WTC11 (cell line): ENCODE measurements at regions not wholly inside any gene's neighbourhood (a gene's known extent, or its start where the extent isn't known, plus 50 kb on each side); places are given as distances from the start of the nearest gene placed in this dataset.
"Not testable (repeated sequence)": the region's sequence is repeated elsewhere in the genome, so short reads cannot be mapped to it uniquely, and the experiment has no call there.

Experiments used
- ATAC-seq: fragments of 200-7000 bp; cut with Tn5 transposase; 2 replicates; pipeline ENCODE4 v1.10.0; 2021; ENCODE audit warnings: mild to moderate bottlenecking, moderate library complexity
- CTCF ChIA-PET: fragments of 300-600 bp; sonication (Branson Sonifier 250); formaldehyde crosslinking; loops from one replicate; lab custom pipeline; 2021; ENCODE audit warnings: antibody characterized with exemption; lab: Charles Lee
- POLR2A ChIA-PET: fragments of 350-600 bp; sonication (Branson Sonifier 250); formaldehyde crosslinking; loops from one replicate; lab custom pipeline; 2021; ENCODE audit warnings: antibody characterized with exemption; lab: Charles Lee
- DNase-seq: peaks from one replicate; pipeline ENCODE4 v3.0.0; 2021; ENCODE audit warnings: low spot score
- H3K27ac Mint-ChIP-seq: 2 replicates; pipeline ENCODE4 v1.8.0; 2021; ENCODE audit warnings: mixed read lengths
- H3K27me3 Mint-ChIP-seq: 2 replicates; pipeline ENCODE4 v1.8.0; 2021; ENCODE audit warnings: low read depth, mild to moderate bottlenecking, moderate library complexity, mixed read lengths
- H3K36me3 Mint-ChIP-seq: 2 replicates; pipeline ENCODE4 v1.8.0; 2021; ENCODE audit warnings: mixed read lengths
- H3K4me1 Mint-ChIP-seq: 2 replicates; pipeline ENCODE4 v1.8.0; 2022; ENCODE audit warnings: mixed read lengths
- H3K4me3 Mint-ChIP-seq: 2 replicates; pipeline ENCODE4 v1.8.0; 2021; ENCODE audit warnings: mild to moderate bottlenecking, moderate library complexity, mixed read lengths
- H3K9me3 Mint-ChIP-seq: 2 replicates; pipeline ENCODE4 v1.8.0; 2021; ENCODE audit warnings: mixed read lengths

DNA sequence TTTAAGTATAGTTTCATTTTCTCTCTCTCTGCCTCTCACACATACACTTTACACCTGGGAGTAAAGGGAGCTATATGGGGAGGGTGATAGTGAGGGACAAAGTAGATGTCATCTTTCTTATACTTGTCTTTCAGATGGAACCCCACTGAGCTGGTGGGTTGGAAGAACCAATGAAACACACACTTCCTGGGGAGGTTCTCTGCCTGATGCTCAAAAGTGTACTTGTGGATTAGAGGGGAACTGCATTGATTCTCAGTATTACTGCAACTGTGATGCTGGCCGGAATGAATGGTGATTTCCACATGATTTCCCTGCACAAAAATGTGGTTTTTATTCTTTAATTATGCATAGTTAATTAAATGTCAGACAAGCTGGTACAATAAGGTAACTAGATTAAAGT, 256.6 kb upstream of the SPATA31A3 start:
- H3K27ac Mint-ChIP-seq, H3K4me1 Mint-ChIP-seq, H3K27me3 Mint-ChIP-seq, H3K36me3 Mint-ChIP-seq, DNase-seq, POLR2A ChIA-PET, ATAC-seq, H3K4me3 Mint-ChIP-seq, H3K9me3 Mint-ChIP-seq, CTCF ChIA-PET: not testable (repeated sequence)

DNA sequence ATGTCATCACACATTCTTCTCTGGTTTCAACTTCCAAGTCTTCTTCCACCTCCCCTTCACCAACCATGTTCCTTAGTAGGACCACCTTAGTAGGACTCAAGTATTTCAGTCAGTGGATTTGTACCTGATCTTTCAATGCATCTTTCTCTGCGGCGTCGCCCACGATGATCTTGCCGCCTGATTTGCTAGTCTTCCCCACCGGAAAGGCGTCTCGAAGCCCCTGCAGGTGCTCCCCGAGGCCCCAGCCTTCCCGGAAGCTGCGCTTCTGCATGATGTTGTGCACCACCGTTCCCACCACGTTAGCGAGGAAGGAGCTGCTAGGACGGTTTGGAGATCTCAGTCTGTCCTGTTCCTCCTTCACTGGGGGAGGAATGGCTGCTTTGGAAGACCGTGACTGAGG, 219.7 kb upstream of the SPATA31A3 start:
- DNase-seq, ATAC-seq, H3K9me3 Mint-ChIP-seq, H3K27me3 Mint-ChIP-seq, H3K27ac Mint-ChIP-seq, H3K4me1 Mint-ChIP-seq, CTCF ChIA-PET, H3K36me3 Mint-ChIP-seq, H3K4me3 Mint-ChIP-seq, POLR2A ChIA-PET: not testable (repeated sequence)

DNA sequence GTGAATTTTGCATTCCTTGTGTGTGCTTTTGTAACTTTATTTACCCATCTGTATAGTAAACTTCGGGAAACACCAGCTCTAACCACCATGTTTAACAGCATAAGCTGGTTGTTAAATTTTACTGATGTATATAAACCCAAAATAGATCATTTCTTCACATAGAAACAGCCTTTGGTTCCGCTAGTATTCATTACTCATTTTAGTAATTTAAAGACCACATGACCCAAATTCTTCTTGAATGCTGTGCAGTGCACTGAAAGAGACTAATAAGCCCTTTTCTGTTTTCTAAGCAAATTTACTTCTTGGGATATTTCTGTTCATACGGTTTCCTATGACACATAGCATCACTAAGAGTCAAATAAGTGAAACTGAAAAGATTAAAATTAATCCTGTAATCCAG, 218.5 kb upstream of the SPATA31A3 start:
- H3K36me3 Mint-ChIP-seq, H3K4me3 Mint-ChIP-seq, H3K27ac Mint-ChIP-seq, CTCF ChIA-PET, H3K27me3 Mint-ChIP-seq, ATAC-seq, H3K9me3 Mint-ChIP-seq, DNase-seq, H3K4me1 Mint-ChIP-seq, POLR2A ChIA-PET: not testable (repeated sequence)

- H3K9me3 Mint-ChIP-seq, H3K4me3 Mint-ChIP-seq, H3K4me1 Mint-ChIP-seq, CTCF ChIA-PET, H3K27me3 Mint-ChIP-seq, ATAC-seq, DNase-seq, H3K27ac Mint-ChIP-seq, POLR2A ChIA-PET, H3K36me3 Mint-ChIP-seq: not testable (repeated sequence)
Observed at GRCh38 chr9:67208831-67209437, 216.6 kb upstream of the SPATA31A3 start.

DNA sequence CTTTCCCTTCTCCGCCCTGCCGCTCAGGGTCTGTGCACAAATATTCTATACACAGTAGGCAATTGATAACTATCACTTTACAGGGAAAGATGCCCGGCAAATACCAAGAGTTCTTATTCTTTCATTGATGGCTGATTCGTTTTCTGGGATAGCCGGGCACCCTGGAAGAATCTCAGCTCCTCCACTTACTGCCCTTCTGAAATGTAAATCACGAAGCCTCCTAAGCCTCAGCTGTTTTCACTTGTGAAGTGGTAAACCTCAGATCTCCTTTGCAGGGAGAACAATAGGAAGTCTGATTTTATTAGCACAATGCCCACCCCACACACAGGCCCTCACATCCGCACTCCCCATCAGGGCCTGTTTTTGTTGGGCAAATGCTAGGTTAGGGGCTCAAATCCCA, 203.8 kb upstream of the SPATA31A3 start:
- H3K9me3 Mint-ChIP-seq, H3K36me3 Mint-ChIP-seq, CTCF ChIA-PET, H3K4me3 Mint-ChIP-seq, H3K27ac Mint-ChIP-seq, H3K27me3 Mint-ChIP-seq, POLR2A ChIA-PET, DNase-seq, H3K4me1 Mint-ChIP-seq: not testable (repeated sequence)
- peak; percentile 62 for ATAC-seq

DNA sequence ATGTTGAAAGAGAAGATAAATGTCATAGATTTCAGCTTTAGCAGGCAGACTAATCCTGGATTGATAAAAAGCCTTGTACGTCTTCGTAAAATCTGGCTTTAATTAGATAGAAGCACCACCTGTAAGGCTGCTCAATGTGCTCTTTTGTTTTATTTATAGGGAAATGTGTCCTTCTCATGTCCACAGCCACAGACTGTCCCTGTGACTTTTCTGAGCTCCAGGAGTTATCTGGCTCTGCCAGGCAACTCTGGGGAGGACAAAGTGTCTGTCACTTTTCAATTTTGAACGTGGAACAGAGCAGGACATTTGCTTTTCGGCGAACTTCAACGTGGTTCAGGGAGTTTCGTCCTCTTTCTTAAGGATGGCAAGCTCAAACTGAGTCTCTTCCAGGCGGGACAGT, 203.0 kb upstream of the SPATA31A3 start:
- H3K4me1 Mint-ChIP-seq, H3K9me3 Mint-ChIP-seq, CTCF ChIA-PET, H3K36me3 Mint-ChIP-seq, H3K27me3 Mint-ChIP-seq, H3K27ac Mint-ChIP-seq, POLR2A ChIA-PET, H3K4me3 Mint-ChIP-seq, ATAC-seq, DNase-seq: not testable (repeated sequence)

GRCh38 chr9:67179185-67179584, 186.8 kb upstream of the SPATA31A3 start:
- H3K36me3 Mint-ChIP-seq, CTCF ChIA-PET, H3K4me1 Mint-ChIP-seq, H3K27me3 Mint-ChIP-seq, H3K27ac Mint-ChIP-seq, DNase-seq, H3K9me3 Mint-ChIP-seq, POLR2A ChIA-PET, H3K4me3 Mint-ChIP-seq, ATAC-seq: not testable (repeated sequence)

DNA sequence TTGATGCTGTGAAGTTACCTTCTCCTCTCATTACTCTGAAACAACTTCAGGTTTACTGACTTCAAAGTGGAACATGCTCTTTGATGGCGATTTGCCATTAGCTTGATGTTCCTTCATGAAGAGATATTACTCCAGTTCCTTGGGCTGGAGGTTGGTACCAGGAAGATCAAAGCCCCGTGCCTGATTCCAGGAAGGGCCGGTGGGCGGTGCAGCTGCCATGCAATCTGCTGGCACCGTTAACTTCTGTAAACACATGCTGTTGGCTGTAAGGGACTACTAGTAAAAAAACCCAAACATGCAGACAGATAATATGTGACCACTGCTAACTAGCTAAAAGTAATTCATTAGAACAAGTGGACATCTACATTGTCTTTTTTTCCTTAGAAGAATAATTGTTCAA, 182.8 kb upstream of the SPATA31A3 start:
- POLR2A ChIA-PET, H3K4me1 Mint-ChIP-seq, ATAC-seq: not testable (repeated sequence)

DNA sequence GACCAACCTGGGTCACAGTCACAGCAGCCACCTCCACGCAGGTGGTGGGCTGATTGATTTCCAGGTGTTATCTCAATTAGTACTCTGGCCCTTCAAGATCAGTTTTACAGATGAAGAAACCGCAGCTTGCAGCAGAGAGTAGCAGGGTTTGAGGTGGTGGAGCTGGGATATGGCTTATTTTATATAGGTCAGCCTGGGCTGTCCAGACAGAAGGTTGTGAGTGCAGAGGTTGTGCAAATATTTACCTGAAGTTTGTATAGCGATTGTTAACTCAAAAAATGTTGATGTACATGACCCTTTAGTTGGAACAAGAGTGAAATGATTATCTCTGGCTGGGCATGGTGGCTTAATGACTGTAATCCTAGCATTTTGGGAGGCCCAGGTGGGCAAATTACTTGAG, 179.4 kb upstream of the SPATA31A3 start:
- H3K36me3 Mint-ChIP-seq, H3K9me3 Mint-ChIP-seq, ATAC-seq, H3K27ac Mint-ChIP-seq, DNase-seq, H3K4me1 Mint-ChIP-seq, H3K4me3 Mint-ChIP-seq, CTCF ChIA-PET, H3K27me3 Mint-ChIP-seq, POLR2A ChIA-PET: not testable (repeated sequence)

More for the DNA sequence above, 182.8 kb upstream of the SPATA31A3 start:
- DNase-seq, H3K36me3 Mint-ChIP-seq, H3K4me3 Mint-ChIP-seq, H3K27ac Mint-ChIP-seq, H3K27me3 Mint-ChIP-seq, CTCF ChIA-PET, H3K9me3 Mint-ChIP-seq: not testable (repeated sequence)

DNA sequence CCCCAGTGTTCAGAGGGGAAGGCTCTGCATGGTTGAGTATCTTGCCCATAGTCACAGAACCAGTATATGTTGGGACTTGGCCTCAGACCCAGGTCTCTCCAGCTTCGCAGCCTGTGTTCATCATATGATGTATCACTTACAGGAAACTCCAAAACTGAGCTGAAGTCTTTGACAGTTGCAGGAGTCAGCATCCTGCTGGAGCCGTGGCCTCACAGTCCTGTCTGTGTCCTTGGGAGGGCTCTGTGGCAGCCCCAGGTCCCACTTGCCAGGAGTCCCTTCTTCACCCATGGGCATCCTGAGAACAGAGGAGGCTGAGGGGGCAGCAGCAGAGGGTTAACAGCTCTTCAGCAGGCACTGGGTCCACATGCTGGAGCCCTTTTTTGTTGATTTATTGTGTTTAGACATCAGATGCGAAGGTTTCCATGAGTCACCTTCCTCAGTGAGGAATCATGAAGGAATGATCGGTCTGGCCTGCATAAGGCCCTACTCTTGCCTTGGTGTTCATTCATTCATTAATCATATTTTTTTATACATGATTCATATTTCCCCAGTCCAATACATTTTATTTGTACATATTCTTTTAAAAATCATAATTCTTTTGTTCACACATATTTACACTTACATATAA, 176.3 kb upstream of the SPATA31A3 start:
- CTCF ChIA-PET, H3K36me3 Mint-ChIP-seq, H3K9me3 Mint-ChIP-seq, H3K4me1 Mint-ChIP-seq, DNase-seq, H3K27ac Mint-ChIP-seq, POLR2A ChIA-PET, H3K27me3 Mint-ChIP-seq, H3K4me3 Mint-ChIP-seq, ATAC-seq: not testable (repeated sequence)

- DNase-seq, H3K9me3 Mint-ChIP-seq, H3K4me1 Mint-ChIP-seq, ATAC-seq, H3K27me3 Mint-ChIP-seq, CTCF ChIA-PET, POLR2A ChIA-PET, H3K36me3 Mint-ChIP-seq, H3K4me3 Mint-ChIP-seq, H3K27ac Mint-ChIP-seq: not testable (repeated sequence)
Observed at GRCh38 chr9:67166335-67166734, 174.0 kb upstream of the SPATA31A3 start.

DNA sequence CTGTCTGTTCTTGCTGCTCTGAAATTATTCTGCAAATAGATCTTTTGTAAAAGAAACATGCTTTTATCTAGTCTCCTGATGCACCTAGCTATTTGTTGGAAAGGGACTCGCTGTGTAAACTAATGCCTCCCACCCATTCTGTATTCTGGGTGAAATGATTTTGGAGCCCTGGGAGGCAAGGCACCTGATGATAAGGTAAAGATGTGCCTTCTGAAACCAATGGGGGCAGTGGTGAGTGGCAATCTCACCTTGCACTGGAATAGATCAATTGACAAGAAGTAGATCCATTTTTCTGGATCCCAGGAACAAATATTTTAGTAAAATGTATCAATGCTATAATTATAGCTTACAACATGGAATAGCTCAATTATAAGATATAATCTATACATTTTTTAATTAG, 170.5 kb upstream of the SPATA31A3 start:
- H3K9me3 Mint-ChIP-seq, CTCF ChIA-PET, H3K27ac Mint-ChIP-seq, POLR2A ChIA-PET, H3K4me3 Mint-ChIP-seq, H3K27me3 Mint-ChIP-seq, H3K36me3 Mint-ChIP-seq, DNase-seq, H3K4me1 Mint-ChIP-seq: not testable (repeated sequence)
- peak; percentile 26; the same call in 1 of the 2 replicates for ATAC-seq

DNA sequence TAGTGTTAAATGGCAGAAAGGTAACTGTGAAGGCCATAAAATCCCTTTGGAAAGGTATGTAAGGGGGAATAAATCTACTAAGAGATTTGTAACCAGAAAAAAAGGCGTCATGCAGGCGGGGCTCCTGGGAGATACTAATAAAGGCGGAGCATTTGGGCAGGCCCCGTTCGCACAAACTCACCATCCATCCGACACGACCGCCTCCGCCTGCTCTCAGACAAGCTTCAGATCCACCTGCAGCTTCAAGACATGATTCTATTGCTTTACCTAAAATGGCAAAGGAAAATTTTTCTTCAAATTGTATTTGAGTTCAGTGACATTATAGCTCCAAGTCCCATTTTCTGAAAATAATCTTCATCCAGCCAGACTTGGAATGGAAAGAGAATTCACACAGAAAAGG, 162.9 kb upstream of the SPATA31A3 start:
- H3K27me3 Mint-ChIP-seq, H3K9me3 Mint-ChIP-seq, POLR2A ChIA-PET, H3K4me3 Mint-ChIP-seq, CTCF ChIA-PET, H3K27ac Mint-ChIP-seq, DNase-seq, ATAC-seq, H3K36me3 Mint-ChIP-seq, H3K4me1 Mint-ChIP-seq: not testable (repeated sequence)
